Ovary (tissue), 7 donors: ENCODE measurements at regions not wholly inside any gene's neighbourhood (a gene's known extent, or its start where the extent isn't known, plus 50 kb on each side); places are given as distances from the start of the nearest gene placed in this dataset.

Experiments used
- DNase-seq, 5 donors: peaks; one replicate each; pipeline ENCODE4 v3.0.0-alpha.2; 2019 to 2020
- H3K27ac ChIP-seq, 2 donors: fragments of 200-600 bp; one replicate each; pipeline versions ENCODE4 v1.5.1 to v1.8.0; 2019 to 2022
- H3K27me3 ChIP-seq: fragments of 200-600 bp; one replicate; pipeline ENCODE4 v1.8.0; 2022
- H3K36me3 ChIP-seq: fragments of 200-600 bp; sonication (generic); one replicate; pipeline ENCODE4 v1.5.1; 2019
- H3K4me1 ChIP-seq: one replicate; pipeline ENCODE4 v1.8.1; 2013; ENCODE audit warnings: mild to moderate bottlenecking, moderate library complexity; ENCODE audit not compliant: insufficient read depth
- H3K4me3 ChIP-seq: fragments of 200-600 bp; sonication (generic); one replicate; pipeline ENCODE4 v1.5.1; 2017
- H3K9me3 ChIP-seq, 2 donors: fragments of 200-600 bp in 1 of 2; sonication (generic) in 1 of 2; one replicate each; pipeline versions ENCODE4 v1.5.1 to v1.8.1; 2013 to 2019; ENCODE audit warnings: mild to moderate bottlenecking in 1 of 2, moderate library complexity in 1 of 2
- EP300 ChIP-seq: sonication (generic); formaldehyde crosslinking; IDR thresholded peaks from one replicate; pipeline ENCODE4 v1.6.1; 2017; ENCODE audit warnings: antibody characterized with exemption
- POLR2A ChIP-seq: fragments of 450-650 bp; IDR thresholded peaks from one replicate; pipeline ENCODE4 v1.6.1; 2017; ENCODE audit warnings: antibody characterized with exemption, mild to moderate bottlenecking, moderate library complexity
- WGBS, 3 donors: extraction: QIAGEN DNeasy Blood & Tissue Kit in 1 of 3; methylation state at CpG; one replicate each; pipeline versions ENCODE4 v1.1.5 to v1.1.7; 2013 to 2017; 5-methylcytosine and 5-hydroxymethylcytosine counted together
- intact Hi-C, 4 donors: fragments of 100-400 bp; cut with DNase I; formaldehyde crosslinking; loops; one replicate each; pipeline versions ENCODE4 v1.11.0 to v1.15.1; 2022 to 2023
- TF ChIP-seq, protein P1 (sequence below), 3 donors: fragments of 450-650 bp in 2 of 3; fragments of 200-600 bp in 1 of 3; IDR thresholded peaks; one replicate each; pipeline versions ENCODE4 v1.5.1 to v1.8.0; 2016 to 2022; ENCODE audit warnings: antibody characterized with exemption in 3 of 3, mild to moderate bottlenecking in 1 of 3
- donor health status: DM: no; HTN: no; CAD: no; lungs with moderate emphysema.
- donor health status: DM: no; HTN: no; CAD: no.
- donor health status: Bipolar disorder and iron deficiency.
- donor health status: DM: no; HTN: no; CAD: no.
- donor health status: DM: yes; HTN: yes; CAD: no.

DNA sequence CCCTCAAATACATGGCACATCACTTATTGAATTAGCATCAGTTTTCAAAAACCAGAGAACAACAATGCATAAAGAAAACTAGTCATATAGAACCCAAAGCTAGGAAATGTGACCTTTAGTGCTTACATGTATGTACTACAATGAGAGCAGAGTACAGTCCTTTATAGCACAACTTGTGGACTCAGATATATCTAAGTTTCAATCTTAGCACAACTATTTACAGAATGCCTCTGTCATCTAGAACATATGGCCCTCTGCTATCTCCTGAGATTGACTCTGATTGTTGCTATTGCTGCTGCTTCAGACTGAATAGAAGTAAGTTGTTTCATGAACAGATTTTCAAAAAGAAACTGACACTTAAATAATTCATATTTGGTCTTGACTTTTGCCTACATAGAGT is 1536.2 kb downstream of the EFNA5 start:
- no peaks in the 10 kb centered on the region for H3K36me3 ChIP-seq

DNA sequence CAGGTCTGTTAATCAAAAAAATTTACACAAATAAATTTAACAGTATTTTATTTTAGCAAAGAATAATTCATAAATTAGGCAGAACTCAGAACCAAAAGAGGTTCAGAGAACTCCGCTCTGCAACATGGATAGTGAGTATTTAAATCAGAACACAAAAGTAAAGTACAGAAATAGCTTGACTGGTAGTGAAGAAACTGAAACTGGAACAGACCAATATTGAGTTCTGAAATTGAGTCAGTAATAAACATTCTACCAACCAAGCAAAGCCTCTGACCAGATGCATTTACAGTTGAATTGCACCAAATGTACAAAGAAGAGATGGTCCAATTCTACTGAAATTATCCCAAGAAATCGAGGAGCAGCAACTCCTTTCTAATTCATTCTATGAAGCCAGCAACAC is 1542.8 kb downstream of the EFNA5 start:
- TF ChIP-seq EP300 (no peak), POLR2A (no peak)
- TF ChIP-seq, protein P1, sequence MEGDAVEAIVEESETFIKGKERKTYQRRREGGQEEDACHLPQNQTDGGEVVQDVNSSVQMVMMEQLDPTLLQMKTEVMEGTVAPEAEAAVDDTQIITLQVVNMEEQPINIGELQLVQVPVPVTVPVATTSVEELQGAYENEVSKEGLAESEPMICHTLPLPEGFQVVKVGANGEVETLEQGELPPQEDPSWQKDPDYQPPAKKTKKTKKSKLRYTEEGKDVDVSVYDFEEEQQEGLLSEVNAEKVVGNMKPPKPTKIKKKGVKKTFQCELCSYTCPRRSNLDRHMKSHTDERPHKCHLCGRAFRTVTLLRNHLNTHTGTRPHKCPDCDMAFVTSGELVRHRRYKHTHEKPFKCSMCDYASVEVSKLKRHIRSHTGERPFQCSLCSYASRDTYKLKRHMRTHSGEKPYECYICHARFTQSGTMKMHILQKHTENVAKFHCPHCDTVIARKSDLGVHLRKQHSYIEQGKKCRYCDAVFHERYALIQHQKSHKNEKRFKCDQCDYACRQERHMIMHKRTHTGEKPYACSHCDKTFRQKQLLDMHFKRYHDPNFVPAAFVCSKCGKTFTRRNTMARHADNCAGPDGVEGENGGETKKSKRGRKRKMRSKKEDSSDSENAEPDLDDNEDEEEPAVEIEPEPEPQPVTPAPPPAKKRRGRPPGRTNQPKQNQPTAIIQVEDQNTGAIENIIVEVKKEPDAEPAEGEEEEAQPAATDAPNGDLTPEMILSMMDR (IDR thresholded peaks at IDR 0.05): no peak
- no peaks in the 10 kb centered on the region for H3K9me3 ChIP-seq
- DNase-seq: no peak
- no peak overlapping the region for H3K27ac ChIP-seq
- no peaks in the 10 kb centered on the region for H3K36me3 ChIP-seq
- intact Hi-C loops: no loop called here
- H3K4me3 ChIP-seq: no peak overlapping the region
- H3K4me1 ChIP-seq: no peaks in the 10 kb centered on the region
- no peaks in the 10 kb centered on the region for H3K27me3 ChIP-seq
- WGBS, 3 donors: 92 to 95% (median 93%) methylated on average over 2 of the region's 2 CpGs

More for the DNA sequence above, 1536.2 kb downstream of the EFNA5 start:
- no peak for DNase-seq
- no peaks in the 10 kb centered on the region for H3K27me3 ChIP-seq
- no peaks in the 10 kb centered on the region for H3K9me3 ChIP-seq
- intact Hi-C loops: no loop called here
- H3K27ac ChIP-seq: no peak overlapping the region
- H3K4me1 ChIP-seq: no peaks in the 10 kb centered on the region
- TF ChIP-seq POLR2A: no peak
- H3K4me3 ChIP-seq: no peak overlapping the region

DNA sequence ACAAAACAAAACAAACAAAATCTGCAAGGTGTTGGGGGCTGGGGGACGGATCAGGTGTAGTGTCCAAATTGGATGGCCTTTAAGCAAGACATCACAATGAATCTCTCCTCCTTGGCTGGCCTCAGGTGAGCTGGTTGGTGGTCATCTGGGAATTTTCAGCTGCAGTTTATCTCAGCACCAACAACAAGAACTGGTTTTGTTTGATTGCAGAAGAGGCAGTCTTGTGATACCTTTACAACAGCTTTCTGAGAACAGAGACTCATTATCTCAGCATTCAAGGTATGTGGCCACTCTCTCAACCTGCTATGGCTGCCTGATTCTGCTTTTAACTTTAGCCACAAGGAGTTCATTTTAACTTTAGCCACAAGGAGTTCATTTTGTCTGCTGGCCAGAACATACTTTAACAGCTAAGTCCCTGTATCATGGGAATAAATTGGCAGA is 1543.4 kb downstream of the EFNA5 start:
- WGBS, 3 donors: 70 to 97% (median 84%) methylated on average over 1 of the region's 1 CpG
- DNase-seq: no peak
- no peaks in the 10 kb centered on the region for H3K9me3 ChIP-seq
- no peaks in the 10 kb centered on the region for H3K27me3 ChIP-seq
- intact Hi-C loops: no loop called here
- H3K4me3 ChIP-seq: no peak overlapping the region
- no peaks in the 10 kb centered on the region for H3K4me1 ChIP-seq
- TF ChIP-seq, protein P1 (IDR thresholded peaks at IDR 0.05): no peak
- TF ChIP-seq POLR2A (no peak), EP300 (no peak)
- H3K36me3 ChIP-seq: no peaks in the 10 kb centered on the region
- no peak overlapping the region for H3K27ac ChIP-seq

DNA sequence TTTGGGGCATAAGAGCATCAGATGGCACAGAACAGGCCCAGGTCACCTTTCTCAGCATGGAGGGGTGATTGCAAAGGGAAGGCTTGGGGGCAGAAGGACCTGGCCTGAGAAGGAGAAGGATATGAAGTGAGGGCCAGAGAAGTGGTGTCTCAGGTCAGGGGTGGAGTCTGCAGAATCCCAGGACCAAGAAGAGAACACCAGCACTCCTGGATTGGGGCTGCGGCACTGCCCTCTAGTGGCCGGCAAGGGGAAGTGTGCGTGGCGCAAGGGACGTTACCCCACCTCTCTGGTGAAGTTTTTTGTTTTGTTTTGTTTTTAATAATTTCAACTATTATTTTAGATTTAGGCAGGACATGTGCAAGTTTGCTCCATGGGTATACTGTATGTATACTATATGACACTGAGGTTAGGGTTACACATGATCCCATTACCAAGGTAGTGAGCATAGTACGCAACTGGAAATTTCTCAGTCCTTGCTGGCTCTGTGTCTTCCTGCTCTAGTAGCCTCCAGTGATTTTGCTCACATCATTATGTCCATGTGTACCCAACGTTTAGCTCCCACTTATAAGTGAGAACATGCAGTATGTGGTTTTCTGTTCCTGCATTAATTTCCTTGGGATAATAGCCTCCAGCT is 1548.6 kb downstream of the EFNA5 start:
- H3K4me3 ChIP-seq: no peak overlapping the region
- intact Hi-C loops: no loop called here
- no peak for DNase-seq
- 89 to 90% (median 90%) methylated on average over 7 of the region's 7 CpGs for WGBS, 3 donors
- no peaks in the 10 kb centered on the region for H3K9me3 ChIP-seq
- H3K27me3 ChIP-seq: no peaks in the 10 kb centered on the region
- TF ChIP-seq, protein P1 (IDR thresholded peaks at IDR 0.05): no peak
- TF ChIP-seq POLR2A (no peak), EP300 (no peak)
- no peaks in the 10 kb centered on the region for H3K36me3 ChIP-seq
- no peaks in the 10 kb centered on the region for H3K4me1 ChIP-seq
- no peak overlapping the region for H3K27ac ChIP-seq

DNA sequence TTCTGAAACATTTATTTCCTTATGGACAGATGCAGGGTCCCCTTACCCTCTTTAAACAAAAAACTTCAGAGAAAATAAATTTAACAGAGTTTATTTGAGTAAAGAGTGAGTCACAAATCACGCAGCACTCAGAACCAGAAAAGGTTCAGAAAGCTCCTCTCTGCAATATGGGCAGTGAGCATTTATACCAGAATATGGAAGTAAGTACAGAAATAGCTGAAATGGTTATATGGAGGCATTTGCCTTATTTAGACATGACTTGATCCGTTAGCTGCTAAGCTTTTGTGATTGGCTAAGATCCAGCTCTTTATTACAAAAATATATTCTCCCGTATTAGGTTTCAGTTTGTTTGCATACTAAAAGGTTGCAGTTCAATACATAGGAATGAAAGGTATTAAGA is 1554.1 kb downstream of the EFNA5 start:
- no peak overlapping the region for H3K4me3 ChIP-seq
- WGBS, 3 donors: 55 to 63% (median 56%) methylated on average over 3 of the region's 3 CpGs
- no peak overlapping the region for H3K27ac ChIP-seq
- H3K27me3 ChIP-seq: no peaks in the 10 kb centered on the region
- no peak for DNase-seq
- no peak for TF ChIP-seq EP300
- TF ChIP-seq, protein P1 (IDR thresholded peaks at IDR 0.05): no peak
- TF ChIP-seq POLR2A: no peak
- no peaks in the 10 kb centered on the region for H3K4me1 ChIP-seq
- H3K36me3 ChIP-seq: no peaks in the 10 kb centered on the region
- intact Hi-C loops: no loop called here
- no peaks in the 10 kb centered on the region for H3K9me3 ChIP-seq
